H7 (cell line): ENCODE measurements at regions not wholly inside any gene's neighbourhood (a gene's known extent, or its start where the extent isn't known, plus 50 kb on each side); places are given as distances from the start of the nearest gene placed in this dataset.

Source experiments
- DNase-seq: peaks from one replicate; pipeline ENCODE4 v3.0.0; 2012
- H3K27me3 ChIP-seq: 2 replicates; pipeline ENCODE4 v1.6.0; 2011; ENCODE audit warnings: mild to moderate bottlenecking, low read length; ENCODE audit not compliant: control insufficient read depth, insufficient read depth
- H3K36me3 ChIP-seq: replicated peaks from 2 replicates; pipeline ENCODE4 v1.5.1; 2011; ENCODE audit warnings: low read length; ENCODE audit not compliant: control insufficient read depth, insufficient read depth
- H3K4me3 ChIP-seq: 2 replicates; pipeline ENCODE4 v1.5.1; 2011; ENCODE audit warnings: low read depth, mild to moderate bottlenecking, control low read depth, low read length, moderate library complexity; ENCODE audit not compliant: insufficient read depth

- no peak for DNase-seq
- Histone ChIP-seq H3K27me3 (no peaks in the 10 kb centered on the region), H3K4me3 (no peak overlapping the region), H3K36me3 (no peaks in the 10 kb centered on the region)
These were observed 882.0 kb upstream of the EDIL3 start for GRCh38 chr5:85266692-85267091.

- no peak for DNase-seq
- Histone ChIP-seq H3K36me3 (no peaks in the 10 kb centered on the region), H3K4me3 (no peak overlapping the region), H3K27me3 (no peaks in the 10 kb centered on the region)
These were observed 883.5 kb upstream of the EDIL3 start for GRCh38 chr5:85268194-85268593.

GRCh38 chr5:85278193-85278592 lies 893.5 kb upstream of the EDIL3 start:
- Histone ChIP-seq H3K27me3 (no peaks in the 10 kb centered on the region), H3K36me3 (no peaks in the 10 kb centered on the region), H3K4me3 (no peak overlapping the region)
- DNase-seq = no peak

GRCh38 chr5:85288914-85289313 lies 904.2 kb upstream of the EDIL3 start:
- Histone ChIP-seq H3K36me3 (no peaks in the 10 kb centered on the region), H3K27me3 (no peaks in the 10 kb centered on the region), H3K4me3 (no peak overlapping the region)
- no peak for DNase-seq

- no peaks in the 10 kb centered on the region for H3K27me3 ChIP-seq
- no peak for DNase-seq
- H3K36me3 ChIP-seq = no peaks in the 10 kb centered on the region
- H3K4me3 ChIP-seq = no peak overlapping the region
These were observed 908.6 kb upstream of the EDIL3 start for GRCh38 chr5:85293145-85293785.

GRCh38 chr5:85304524-85304923 lies 919.8 kb upstream of the EDIL3 start:
- Histone ChIP-seq H3K4me3 (no peak overlapping the region), H3K36me3 (no peaks in the 10 kb centered on the region), H3K27me3 (no peaks in the 10 kb centered on the region)
- DNase-seq = no peak

- Histone ChIP-seq H3K4me3 (no peak overlapping the region), H3K36me3 (no peaks in the 10 kb centered on the region), H3K27me3 (no peaks in the 10 kb centered on the region)
- no peak for DNase-seq
These were observed 921.1 kb upstream of the EDIL3 start for GRCh38 chr5:85305766-85306165.

GRCh38 chr5:85311536-85311935 lies 926.9 kb upstream of the EDIL3 start:
- no peak overlapping the region for H3K4me3 ChIP-seq
- no peaks in the 10 kb centered on the region for H3K27me3 ChIP-seq
- no peaks in the 10 kb centered on the region for H3K36me3 ChIP-seq
- DNase-seq = no peak

GRCh38 chr5:85320495-85320894 lies 935.8 kb upstream of the EDIL3 start:
- H3K4me3 ChIP-seq = no peak overlapping the region
- H3K36me3 ChIP-seq = no peaks in the 10 kb centered on the region
- no peaks in the 10 kb centered on the region for H3K27me3 ChIP-seq
- no peak for DNase-seq

GRCh38 chr5:85333276-85333675 lies 948.6 kb upstream of the EDIL3 start:
- no peak for DNase-seq

GRCh38 chr5:85337435-85337834 lies 952.8 kb upstream of the EDIL3 start:
- no peaks in the 10 kb centered on the region for H3K36me3 ChIP-seq
- H3K4me3 ChIP-seq = no peak overlapping the region
- DNase-seq = no peak
- no peaks in the 10 kb centered on the region for H3K27me3 ChIP-seq

More at GRCh38 chr5:85333276-85333675, 948.6 kb upstream of the EDIL3 start:
- H3K27me3 ChIP-seq = no peaks in the 10 kb centered on the region
- no peak overlapping the region for H3K4me3 ChIP-seq
- H3K36me3 ChIP-seq = no peaks in the 10 kb centered on the region

GRCh38 chr5:85340790-85341189 lies 956.1 kb upstream of the EDIL3 start:
- Histone ChIP-seq H3K27me3 (no peaks in the 10 kb centered on the region), H3K36me3 (no peaks in the 10 kb centered on the region), H3K4me3 (no peak overlapping the region)
- no peak for DNase-seq

- DNase-seq = no peak
- H3K27me3 ChIP-seq = no peaks in the 10 kb centered on the region
- H3K36me3 ChIP-seq = no peaks in the 10 kb centered on the region
- no peak overlapping the region for H3K4me3 ChIP-seq
These were observed 961.1 kb upstream of the EDIL3 start for GRCh38 chr5:85345818-85346217.

GRCh38 chr5:85357309-85357708 lies 972.6 kb upstream of the EDIL3 start:
- no peak for DNase-seq
- Histone ChIP-seq H3K36me3 (no peaks in the 10 kb centered on the region), H3K27me3 (no peaks in the 10 kb centered on the region), H3K4me3 (no peak overlapping the region)

GRCh38 chr5:85375525-85375924 lies 990.8 kb upstream of the EDIL3 start:
- DNase-seq = no peak
- Histone ChIP-seq H3K27me3 (no peaks in the 10 kb centered on the region), H3K4me3 (no peak overlapping the region), H3K36me3 (no peaks in the 10 kb centered on the region)

- Histone ChIP-seq H3K27me3 (no peaks in the 10 kb centered on the region), H3K36me3 (no peaks in the 10 kb centered on the region), H3K4me3 (no peak overlapping the region)
- DNase-seq = no peak
These were observed 1004.1 kb upstream of the EDIL3 start for GRCh38 chr5:85388770-85389169.
